Hematopoietic multipotent progenitor cell treated with erythropoietin and hydrocortisone succinate and interleukin-3 and kit ligand, for 8 days (in vitro differentiated cells): ENCODE measurements at regions not wholly inside any gene's neighbourhood (a gene's known extent, or its start where the extent isn't known, plus 50 kb on each side); places are given as distances from the start of the nearest gene placed in this dataset.

Experiments used
- DNase-seq: peaks from one replicate; pipeline ENCODE4 v3.0.0-alpha.2; 2015

DNA sequence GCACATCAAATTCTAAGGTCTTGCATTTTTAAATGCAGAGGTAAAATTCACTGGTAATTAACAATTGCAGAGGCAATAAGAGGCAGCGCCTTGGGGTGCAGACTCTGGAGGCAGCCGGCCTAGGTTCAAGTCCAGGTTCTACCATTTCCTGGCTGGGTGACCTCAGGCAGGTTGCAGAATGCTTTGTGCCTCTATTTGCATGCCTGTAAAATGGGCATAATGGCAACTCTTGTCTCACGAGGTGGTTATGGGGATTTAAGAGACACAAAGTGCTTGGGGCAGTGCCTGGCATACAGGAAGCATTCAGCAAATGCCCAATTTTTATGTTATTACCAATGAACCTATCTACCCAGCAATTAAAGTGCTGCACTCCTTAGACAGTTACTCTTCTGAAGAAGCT, 180.0 kb upstream of the LHX5 start:
- no peak for DNase-seq

DNA sequence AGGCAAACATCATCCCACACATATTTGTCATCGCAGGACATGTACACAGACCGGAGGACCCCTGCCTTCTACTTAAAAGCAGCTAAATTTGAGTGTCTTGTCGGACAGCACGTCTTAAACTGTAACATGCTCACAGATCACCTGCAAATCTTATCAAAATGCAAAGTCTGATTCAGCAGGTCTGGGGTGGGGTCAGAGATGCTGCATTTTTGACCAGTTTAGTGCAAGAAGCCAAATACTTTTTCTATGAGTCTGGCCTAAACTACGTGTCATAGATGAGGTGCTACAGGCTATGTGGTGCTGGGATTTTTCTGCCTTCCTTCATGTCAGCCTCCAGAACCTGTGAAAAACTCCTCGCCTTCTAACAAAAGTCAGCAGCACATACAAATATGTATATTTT, 178.8 kb upstream of the LHX5 start:
- DNase-seq: no peak

DNA sequence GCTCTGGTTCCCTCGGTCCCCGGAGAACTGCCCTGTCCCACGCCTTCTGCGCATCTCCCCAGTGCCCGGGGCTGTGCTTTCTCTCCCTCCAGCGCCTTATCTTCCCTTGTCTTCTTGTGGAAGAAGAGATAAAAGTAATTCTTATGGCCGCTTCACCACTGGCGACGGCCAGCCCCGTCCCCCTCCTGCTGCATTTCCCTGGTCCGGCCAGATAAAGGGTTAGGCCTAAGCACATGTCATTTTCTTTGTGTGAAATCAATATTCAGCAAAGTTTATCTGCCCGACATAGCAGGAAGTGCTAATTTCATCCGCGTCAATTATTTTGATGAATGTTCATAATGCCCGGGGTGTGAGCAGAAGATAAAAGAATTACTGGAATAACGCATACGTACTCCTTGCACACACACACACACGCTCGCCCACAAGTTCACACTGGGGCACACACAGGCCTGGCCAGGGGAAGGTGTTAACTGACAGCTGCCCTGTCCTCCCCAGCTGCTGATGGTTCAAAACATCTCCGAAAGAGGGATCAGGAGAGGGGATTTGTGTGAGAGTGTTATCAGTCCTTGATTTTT, 177.7 kb upstream of the LHX5 start:
- peak; percentile 97 for DNase-seq

DNA sequence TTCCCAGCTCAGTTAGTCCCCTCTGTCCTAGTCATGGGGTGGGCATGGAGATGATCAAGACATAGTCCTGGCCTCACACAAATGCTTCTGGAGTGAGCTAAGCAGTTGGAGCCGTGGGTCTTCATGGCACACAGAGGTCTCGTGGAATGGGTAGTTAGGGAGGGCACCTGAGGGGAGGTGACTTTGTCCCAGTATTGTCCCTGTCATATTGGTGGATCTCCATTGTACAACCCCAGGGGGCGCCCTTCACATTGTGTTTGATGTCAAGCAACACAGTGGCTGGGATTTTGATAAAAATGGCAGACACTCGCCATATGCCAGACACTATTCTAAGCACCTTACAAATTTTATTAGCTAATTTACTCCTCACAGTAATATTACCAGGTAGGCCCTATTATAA, 175.4 kb upstream of the LHX5 start:
- DNase-seq: peak; percentile 48

DNA sequence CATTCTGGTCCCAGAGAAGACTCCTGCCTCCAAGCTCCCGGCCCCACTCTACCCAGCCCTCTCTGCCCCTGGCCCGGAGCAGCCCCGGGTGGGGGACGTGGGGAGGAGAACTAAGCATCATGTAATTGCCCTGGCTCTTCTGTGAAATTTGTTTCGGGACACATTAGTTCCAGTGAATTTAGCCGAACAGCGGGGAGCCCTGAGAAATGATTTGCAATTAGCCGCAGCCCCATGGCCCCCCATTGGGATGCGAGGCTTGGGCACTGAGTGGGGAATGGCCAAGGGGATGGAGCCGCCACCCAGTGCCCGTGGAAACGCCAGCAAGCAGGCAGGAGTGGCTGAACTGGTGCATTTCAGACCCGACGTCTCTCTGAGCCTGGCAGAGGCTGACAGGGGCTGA, 173.9 kb upstream of the LHX5 start:
- no peak for DNase-seq

DNA sequence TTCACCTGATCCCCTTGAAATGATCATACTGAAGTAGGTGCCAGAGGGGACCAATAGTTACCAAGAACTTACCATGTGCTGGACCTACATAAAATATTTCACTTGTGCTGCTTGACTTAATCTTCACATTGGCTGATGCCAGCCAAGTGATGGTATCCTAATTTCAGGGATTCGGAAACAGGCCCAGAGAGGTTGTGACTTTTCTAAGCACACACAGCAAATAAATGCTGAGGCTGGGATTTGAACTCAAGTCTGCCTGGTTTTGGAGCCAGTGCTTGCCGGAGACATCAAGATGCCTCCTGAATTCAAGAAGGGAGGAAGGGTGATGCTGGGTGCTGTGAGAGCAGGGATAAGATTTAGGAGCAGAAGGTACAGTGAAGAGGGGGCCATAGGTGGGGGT, 173.5 kb upstream of the LHX5 start:
- DNase-seq: no peak

DNA sequence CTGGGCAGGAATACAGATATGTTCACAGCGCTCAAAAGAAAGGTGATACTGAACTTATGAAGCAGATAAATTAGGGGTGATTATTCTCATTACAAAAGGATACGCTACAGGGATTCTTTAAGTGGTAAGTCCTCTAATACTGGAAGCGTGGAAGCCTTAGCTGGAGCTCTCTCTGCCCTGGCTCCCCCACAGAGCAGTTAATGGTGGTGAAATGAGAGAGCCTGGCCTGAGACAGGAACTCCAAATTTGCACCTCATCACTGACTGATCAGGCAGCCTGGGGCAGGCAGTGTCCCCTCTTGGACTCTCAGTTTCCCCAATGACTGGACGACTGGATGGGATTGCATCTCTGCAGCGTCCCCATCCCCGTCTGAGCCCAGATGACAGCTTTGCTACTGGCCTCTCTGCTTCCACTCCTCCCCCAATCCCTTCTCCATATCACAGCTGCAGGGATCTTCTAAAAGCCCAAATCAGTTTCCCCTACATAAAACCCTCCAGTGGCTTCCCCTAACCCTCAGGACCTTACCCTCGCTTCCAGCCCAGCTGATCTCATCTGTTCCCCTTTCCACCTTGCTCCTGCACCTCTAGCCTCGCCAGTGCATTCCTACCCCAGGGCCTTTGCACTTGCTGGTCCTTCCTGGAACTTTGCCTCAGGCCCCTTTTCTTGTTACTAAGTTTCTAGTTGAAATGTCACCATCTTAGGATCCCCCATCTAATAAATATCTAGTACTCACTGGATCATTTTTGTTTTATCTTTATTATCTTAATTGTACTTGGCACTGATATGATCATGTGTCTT, 171.7 kb upstream of the LHX5 start:
- no peak for DNase-seq

DNA sequence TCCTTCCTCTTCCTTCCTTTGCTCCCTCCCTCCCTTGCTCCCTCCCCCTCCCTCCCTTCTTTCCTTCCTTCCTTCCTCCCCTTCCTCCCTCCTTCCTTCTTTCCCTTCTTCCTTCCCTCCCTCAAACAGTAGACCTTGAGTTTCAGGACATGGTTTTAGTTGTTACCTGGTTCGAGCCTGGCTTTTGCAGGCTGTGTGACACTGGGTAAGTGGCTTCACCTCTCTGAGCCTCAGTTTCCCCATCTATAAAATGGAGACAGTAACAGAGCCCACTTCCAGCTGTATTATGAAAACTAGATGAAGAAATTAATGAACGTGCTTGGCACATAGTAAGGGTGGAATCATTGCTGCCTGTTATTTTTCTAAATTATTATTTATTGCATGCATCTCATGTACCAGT, 171.0 kb upstream of the LHX5 start:
- no peak for DNase-seq

DNA sequence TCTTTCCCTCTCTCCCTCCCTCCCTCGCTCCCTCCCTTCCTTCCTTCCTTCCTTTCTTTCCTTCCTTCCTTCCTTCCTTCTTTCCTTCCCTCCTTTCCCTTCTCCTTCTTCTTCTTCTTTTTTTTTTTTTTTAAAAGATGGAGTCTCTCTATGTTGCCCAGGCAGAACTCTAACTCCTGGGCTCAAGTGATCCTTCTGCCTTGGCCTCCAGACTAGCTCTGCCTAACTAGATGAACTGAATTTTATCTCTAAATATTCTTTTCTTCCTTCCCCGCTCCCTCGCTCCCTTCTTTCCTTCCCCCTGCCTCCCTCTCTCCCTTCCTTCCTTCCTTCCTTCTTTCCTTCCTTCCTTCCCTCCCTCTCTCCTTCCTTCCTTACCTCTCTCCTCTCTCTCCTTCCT, 170.5 kb upstream of the LHX5 start:
- DNase-seq: no peak

DNA sequence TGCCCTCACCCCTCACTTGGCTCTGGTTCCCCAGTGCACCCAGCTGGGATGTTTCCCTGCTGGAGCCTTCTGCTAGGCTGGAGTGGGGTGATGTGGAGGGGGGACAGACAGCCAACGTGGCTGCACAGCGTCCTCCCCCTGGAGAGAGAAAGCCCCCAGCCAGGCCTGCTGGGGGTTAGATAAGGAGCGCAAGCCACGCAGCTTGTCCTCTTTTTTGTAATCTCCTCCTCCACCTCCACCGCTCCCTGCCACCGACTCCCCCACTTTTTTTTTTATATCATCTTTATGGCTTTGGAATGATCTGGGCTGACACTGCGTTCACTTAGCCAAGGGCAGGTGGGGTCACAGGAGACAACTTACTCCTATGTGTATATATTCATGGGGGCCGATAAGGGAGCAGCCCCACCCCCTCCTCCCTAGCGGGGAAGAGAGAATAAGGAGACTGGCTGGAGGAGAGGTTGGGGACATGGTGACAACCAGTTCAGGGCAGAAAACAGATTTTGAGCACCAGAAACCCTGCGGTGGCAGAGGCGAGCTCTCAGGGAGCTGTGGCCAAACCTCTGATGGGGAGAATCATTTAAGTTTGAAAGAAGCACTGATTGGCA, 169.9 kb upstream of the LHX5 start:
- DNase-seq: peak; percentile 11

DNA sequence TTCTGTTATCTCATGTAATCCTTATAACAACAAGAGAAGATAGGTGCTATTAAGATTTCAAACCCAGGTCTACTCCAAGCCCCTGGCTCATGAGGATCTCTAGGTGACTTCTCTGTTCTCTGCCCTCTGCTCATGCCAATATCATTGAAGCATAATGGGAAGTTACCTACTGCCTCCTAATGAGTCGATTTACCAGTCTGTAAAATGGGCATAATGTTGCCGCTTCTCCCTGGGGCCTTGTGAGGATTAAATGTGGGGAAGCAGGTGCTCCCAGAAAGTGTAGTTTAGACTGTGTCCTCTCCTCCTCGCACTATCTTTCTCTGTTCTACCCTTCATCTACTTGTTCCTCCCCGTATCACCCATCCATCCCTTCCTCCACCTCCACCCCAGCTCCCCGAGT, 169.2 kb upstream of the LHX5 start:
- no peak for DNase-seq

DNA sequence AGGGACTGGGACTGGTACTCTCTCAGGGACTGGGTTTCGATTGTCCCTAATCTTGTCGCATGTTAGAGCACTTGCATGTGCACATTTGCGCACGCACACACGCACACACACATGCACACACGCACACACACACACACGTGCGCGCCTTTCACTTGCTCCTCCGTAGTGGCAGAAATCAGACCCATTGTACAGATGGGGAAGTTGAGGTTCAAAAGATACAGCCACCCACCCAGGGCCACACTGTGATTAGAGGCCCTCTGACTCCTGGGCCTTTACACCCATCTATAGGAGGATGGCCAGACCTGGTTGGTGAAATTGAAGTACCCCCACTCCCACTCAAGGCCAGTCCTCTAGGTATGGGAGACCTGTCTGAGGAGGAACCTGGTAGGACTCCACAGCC, 167.8 kb upstream of the LHX5 start:
- DNase-seq: no peak

DNA sequence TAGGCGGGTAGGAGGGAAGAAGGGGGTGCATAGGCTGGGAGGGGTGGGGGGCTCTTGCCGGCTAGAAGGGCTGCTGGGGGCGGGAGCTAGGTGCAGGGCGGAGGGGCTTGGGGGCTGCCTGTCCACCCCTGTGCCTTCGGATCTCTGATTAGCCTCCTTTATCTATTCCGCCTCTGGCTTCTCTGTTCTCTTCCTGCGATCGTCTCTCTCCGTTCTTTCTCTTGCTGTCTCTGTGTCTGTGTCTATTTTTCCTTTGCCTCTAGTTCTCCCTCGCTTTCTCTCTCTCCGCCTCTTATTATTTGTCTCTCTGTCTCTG, 166.7 kb upstream of the LHX5 start:
- no peak for DNase-seq

DNA sequence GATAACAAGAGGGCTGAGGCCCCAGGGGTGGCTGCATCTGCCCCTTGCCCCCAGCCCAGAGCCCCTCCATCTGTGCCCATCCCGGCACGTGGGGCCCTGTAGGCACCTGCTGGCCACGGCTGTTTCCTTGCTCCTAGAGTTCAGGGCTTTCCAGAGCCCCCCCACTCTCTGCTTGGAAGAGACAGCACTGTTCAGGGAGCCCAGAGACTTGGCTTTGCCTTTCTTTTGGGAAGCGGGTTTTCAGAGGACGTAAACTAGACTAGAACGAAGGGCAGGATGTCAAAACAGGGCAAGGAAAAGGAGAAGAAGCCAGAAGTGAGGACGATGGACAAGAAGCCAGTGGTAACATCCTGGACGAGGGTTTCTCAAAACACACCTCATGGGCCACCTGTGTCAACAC, 163.3 kb upstream of the LHX5 start:
- no peak for DNase-seq

DNA sequence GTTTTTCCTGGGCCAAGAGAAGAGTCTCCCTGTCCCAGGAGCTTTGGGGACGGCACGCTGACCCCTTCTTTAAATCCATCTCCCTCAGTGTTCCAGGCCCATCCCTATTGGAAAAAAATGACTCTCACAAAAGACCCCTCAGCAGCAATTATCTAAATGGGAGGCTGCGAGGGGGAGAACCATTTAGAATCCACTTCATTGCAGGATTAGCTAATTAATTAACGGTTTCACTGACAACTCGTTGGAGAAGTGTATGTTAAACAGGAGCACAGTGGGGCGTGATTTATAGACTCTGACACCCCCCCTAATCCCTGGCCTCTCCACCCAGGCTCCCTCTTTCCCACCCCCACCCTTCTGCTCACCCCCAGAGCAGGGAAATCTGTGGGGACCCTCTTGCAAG, 162.8 kb upstream of the LHX5 start:
- DNase-seq: no peak

DNA sequence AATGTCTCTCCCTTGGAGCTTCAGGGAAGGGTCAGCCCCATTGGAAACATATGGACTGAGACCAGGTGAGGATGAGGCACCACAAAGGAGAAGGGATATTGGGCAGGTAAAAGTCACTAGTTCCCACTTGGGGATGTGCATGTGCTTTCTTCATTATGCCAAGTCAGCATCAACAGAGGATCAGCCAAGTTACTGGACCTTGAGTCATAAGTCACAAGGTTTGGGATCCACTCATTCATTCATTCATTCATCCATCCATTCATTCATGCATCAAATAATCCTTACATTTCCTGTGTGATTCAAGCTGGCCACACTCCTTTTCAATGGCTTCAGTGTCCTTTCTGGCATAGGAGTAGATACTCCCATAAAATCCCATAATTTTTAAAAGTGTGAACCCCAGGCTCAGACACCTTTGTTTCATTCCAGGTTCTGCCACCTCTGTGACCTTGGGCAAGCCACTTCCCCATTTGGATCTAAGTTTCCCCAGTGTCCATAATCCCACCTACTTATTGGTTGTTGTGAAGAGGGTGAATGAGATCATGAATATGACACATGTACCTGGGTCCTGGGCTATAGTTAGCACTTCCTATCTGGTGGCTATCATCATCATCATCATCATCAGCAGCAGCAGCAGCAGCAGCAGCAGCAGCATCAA, 162.1 kb upstream of the LHX5 start:
- no peak for DNase-seq

DNA sequence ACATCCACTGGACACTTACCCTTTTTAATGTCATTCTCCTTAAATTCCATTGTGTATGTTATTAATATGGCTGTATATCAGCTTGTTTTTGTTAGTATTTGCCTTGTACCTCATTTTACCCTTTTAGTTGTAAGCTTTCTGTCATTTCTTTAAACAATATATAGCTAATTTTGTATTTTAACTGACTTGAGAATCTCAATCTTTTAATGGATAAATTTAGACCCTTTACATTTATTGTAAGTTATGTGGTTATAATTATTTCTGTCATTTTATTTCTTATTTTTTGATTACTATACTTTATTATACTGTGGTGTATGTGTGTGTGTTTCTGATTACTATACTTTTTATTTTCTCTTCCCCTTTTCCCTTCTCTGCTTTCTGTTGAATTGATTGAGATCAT, 159.0 kb upstream of the LHX5 start:
- no peak for DNase-seq

DNA sequence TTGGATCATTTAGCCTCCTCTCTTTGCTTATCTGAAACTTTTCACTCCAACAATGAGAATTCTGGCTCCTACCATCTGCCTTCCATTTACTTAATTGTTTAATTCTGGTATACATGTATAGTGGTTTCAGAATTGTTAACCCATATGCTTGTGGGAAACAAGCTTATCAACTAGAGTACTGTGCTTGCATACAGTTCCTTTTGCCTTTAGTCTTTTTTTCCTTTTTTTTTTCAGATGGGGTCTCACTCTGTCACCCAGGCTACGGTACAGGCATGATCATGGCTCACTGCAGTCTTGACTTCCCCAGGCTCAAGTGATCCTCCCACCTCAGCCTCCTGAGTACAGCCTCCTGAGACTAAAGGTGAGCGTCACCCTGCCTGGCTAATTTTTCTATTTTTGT, 153.8 kb upstream of the LHX5 start:
- DNase-seq: no peak

DNA sequence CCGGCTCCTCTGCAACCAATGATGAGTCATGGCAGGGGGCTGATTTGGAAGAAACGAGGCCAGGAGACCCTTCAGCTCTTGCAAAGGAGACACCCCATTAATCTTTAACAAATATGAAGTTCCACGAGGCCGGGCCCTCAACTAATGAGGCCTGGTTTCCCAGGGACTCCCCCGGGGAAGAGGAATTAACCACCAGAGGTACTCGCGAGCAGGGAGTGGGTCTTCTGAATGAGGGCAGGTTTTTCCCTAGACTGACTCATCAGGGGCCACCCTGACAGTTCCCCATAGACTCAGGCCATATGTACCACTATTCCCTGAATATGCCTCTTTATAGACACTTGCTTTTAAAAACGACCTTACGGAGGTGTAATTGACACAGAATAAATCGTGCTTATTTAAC, 150.7 kb upstream of the LHX5 start:
- DNase-seq: no peak

DNA sequence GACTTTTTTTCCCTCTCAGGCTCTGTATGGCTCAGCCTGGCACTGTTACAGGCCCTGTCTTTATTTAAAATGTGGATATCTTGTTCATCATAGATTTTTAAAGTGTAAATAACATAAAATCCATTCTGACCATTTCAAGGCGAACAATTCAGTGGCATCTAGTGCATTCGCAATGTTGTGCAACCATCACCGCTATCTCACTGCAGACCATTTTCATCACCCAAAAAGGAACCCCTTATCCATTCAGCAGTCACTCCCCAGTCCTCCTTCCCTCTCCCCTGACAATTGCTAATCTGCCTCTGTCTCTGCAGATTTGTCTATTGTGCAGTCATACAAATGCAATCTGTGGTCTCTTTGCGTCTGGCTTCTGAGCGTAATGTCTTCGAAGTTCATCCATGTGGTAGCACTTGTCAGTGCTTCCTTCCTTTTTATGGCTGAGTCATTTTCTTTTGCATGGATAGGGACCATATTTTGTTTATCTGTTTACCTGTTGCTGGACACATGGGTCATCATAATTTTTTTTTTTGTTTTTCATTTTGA, 148.8 kb upstream of the LHX5 start:
- DNase-seq: no peak

DNA sequence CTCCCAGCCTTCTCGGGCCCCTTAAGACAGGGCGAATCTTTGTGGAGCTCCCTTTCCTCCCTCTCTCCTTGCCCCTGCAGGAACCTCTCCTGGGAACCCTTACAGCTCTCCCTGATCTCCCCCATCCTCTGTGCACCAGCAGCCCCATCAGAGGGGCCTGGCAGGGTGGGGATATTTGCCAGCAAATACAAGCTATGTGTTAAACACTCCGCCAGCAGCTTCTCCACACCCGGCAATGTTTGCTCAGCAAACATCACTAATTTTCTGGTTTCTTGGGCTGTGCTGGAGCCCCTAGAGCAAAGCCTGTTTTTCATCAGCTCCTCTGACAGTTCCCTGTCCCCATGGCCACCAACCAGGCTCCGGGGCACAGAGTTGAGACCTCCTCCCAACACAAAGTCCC, 147.5 kb upstream of the LHX5 start:
- DNase-seq: no peak

DNA sequence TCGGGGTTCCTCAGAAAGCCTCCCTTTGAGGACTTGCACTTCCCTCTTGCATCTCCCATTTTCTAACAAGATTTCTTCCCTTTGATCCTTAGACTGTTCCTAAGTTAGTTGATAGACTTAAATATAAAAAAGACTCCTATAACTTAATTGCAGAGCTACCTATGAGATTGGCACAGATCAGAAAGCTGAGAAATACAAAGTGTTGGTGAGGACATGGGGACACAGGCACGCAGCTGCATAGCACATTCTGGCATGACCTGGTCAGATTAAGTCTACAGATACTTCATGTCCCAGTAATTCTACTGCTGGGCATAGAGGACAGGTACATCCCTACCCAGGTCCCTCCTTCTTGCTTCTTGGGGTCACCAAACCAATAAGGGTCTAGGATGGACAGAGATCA, 141.7 kb upstream of the LHX5 start:
- DNase-seq: no peak

DNA sequence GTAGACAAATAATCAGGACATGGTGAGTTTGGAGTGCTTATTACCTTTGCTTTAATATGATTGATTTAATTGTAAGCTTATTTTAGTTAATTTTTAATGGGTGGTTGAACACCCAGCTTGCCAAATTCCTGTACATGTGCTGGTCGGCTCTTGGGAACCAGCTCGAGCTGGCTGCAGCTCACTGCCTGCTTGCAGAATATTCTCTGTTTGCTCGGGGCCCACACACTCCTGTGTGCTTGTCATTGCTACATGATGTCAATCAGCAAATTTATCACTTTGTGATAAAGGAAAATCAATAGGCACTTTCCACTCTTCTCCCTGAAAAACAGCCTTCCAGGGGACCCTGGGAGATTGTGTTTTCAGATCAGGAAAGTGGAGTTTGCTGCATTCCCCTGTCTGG, 141.1 kb upstream of the LHX5 start:
- DNase-seq: no peak

DNA sequence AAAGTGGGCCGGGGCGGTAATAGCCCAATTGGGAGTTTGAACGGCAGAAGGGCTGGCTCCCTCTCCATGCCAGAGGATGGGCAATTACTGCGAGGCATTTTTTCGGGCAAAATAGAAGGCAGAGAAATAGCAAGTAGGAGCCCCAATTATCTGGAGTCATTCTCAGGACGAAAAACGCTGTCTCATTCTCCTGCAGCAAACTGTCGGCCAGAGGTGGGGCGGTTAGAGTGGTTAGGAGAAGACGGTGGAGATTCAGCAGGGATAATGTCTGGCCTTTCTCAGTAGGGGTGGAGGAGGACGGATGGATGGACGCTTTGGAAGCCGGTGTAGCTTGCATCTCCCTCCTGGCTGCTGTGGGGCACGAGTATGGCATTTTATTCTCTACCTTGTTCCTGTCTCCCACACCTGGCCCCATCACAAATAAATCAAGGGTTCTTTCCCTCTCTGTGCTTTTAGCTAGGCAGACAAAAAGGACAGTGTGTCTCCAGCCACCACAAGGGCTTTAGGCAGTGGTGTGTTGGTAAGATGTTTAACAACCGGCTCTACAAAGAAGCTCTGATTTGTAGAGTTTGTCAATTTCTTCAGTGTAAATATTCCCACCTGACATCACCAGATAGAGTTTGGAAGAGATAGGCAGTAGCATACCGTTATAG, 140.5 kb upstream of the LHX5 start:
- no peak for DNase-seq
